ENCODE measurements at regions not wholly inside any gene's neighbourhood (a gene's known extent, or its start where the extent isn't known, plus 50 kb on each side); places are given as distances from the start of the nearest gene placed in this dataset.

DNA sequence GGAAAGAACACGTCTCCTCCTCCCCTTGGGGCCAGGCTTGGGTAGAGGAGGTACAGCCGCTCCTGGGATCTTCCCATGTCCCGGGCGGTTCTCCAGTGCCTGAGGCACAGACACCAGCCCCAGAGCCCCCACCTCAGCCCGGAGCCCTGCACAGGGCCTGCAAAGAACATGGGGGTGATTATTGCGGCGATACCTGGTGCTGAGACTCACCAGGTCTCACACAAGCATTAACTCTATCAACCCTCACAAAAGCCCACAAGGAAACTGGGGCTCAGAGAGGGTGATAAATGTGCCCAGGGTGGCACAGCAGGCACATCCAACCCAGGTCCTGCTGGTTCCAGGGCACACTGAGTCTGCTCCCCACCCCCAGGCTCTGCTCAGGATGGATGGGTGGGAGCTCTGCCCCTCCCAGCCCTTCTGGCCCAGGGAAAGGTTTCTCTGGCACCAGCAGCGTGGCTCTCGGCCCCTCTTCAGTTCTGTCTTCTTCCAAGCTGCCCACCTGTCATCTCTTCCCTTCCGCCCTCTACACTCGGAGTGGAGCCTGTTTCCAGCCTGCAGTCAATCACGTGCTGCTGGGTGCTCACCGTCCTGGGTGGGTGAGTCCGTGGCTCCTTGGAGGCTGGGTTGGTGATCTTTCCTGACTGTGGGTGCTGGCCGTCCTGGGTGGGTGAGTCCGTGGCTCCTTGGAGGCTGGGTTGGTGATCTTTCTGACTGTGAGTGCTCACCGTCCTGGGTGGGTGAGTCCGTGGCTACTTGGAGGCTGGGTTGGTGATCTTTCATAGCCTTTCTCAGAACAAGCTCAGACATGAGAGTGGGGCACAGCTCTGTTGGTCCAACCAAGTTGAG lies 53.6 kb upstream of the AJAP1 start:
- no peak for DNase-seq

DNA sequence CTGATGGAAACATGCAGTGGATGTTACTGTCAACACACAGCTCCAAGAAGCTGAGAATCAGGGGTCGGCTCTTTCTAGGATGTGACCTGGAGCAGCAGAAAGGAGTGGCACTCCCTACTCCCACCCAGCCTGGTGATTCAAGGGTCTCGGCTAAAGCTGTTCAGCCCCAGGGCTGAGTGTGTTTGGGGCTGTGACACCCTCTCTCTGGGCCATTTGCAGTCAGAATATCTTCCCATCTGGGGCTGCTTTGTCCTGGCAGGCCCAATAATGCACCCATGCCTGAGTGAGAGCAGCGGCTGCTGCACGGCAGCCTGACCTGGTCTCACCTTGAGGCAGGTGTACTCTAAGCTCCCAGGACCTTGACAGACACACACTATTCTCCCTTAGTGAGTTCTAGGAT lies 52.5 kb upstream of the AJAP1 start:
- DNase-seq, result no peak

- no peak for DNase-seq
Observed at GRCh38 chr1:4602462-4603294, 51.7 kb upstream of the AJAP1 start.

DNA sequence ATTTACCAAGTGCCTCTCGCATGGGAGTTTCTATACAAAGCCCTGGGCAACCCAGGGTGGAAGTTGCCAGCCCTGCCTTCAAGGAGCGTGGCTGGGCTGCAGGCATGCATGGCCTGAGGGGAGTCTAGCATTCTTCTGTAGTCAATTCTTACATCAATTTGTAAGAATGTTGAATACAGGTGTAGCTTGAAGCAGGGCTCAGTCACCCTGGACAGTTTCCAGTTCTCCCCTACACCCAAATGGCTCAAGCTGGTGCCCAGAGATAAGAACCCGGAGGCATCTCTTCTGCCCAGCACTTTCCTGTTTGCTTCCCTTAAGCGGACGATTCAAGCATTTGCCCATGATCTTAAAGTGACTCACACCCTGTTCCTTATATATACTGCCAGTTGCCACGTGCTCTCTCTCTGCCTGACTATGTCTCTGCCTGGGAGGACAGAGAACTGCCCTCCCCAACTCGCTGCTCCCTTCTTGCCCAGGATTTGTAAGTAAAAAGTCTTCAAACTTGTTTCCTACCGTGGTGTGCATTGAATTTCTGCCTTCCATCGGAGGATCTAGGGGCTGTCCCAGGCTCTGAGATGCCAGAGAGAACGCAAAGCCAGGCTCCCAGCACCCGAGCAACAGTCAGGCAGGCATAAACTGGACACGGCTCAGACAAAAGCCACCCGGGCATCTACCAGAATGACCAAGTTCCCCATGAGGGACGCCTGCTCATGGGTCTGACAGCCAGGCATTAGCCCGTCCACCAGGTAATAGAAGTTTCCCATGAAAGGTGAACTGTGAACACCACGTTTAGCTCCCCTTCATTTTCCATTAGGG lies 50.9 kb upstream of the AJAP1 start:
- no peak for DNase-seq
